HFFc6 (cell line): ENCODE measurements at regions not wholly inside any gene's neighbourhood (a gene's known extent, or its start where the extent isn't known, plus 50 kb on each side); places are given as distances from the start of the nearest gene placed in this dataset.

Experiments
- DNase-seq: peaks from one replicate; pipeline ENCODE4 v3.0.0-alpha.2; 2018
- H3K27ac Mint-ChIP-seq: 2 replicates; pipeline ENCODE4 v1.8.0; 2020; ENCODE audit warnings: mild to moderate bottlenecking, mixed read lengths
- H3K27me3 Mint-ChIP-seq: 2 replicates; pipeline ENCODE4 v1.8.0; 2021; ENCODE audit warnings: mild to moderate bottlenecking, moderate library complexity, mixed read lengths; ENCODE audit not compliant: insufficient read depth
- H3K36me3 Mint-ChIP-seq: 2 replicates; pipeline ENCODE4 v1.8.0; 2021; ENCODE audit warnings: low read depth, mixed read lengths
- H3K4me1 Mint-ChIP-seq: 2 replicates; pipeline ENCODE4 v1.8.0; 2020; ENCODE audit warnings: low read depth, mixed read lengths
- H3K4me3 Mint-ChIP-seq: 2 replicates; pipeline ENCODE4 v1.8.0; 2020; ENCODE audit warnings: mild to moderate bottlenecking, moderate library complexity, mixed read lengths
- H3K9me3 Mint-ChIP-seq: 2 replicates; pipeline ENCODE4 v1.8.0; 2020; ENCODE audit warnings: mild to moderate bottlenecking, mixed read lengths
- TF ChIP-seq, protein P1 (sequence below): fragments of 200-600 bp; sonication (generic); IDR thresholded peaks from 2 replicates; pipeline ENCODE4 v1.5.0; 2021; ENCODE audit warnings: antibody characterized with exemption, mild to moderate bottlenecking

DNA sequence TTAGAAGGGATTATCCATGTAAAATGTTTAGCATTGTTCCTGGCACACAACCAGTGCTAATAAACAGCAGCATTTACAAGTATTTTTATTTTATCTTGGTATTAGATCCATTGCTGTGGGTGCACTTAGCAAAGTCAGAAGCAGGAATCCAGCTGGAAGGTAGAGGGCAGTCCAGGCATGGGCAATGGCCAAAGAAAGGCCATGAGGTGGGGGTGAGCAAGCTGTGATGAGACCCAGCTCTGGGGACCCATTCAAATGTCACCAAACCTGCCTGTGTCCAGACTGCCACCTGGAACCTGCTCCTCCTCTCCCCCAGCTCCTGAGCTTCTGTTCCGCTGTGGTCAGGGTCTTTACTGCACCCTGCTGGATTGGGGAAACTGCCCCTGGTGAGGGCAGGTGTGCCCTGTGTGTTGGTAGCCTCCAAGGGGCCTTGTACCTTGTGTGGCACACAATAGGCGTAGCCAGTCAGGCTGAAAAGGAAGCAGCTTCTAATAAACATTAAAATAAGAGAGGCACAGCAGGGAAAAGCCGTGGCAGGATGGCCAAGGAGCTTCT lies 118.0 kb upstream of the CRHR1 start:
- H3K9me3 Mint-ChIP-seq = no peaks in the 10 kb centered on the region

DNA sequence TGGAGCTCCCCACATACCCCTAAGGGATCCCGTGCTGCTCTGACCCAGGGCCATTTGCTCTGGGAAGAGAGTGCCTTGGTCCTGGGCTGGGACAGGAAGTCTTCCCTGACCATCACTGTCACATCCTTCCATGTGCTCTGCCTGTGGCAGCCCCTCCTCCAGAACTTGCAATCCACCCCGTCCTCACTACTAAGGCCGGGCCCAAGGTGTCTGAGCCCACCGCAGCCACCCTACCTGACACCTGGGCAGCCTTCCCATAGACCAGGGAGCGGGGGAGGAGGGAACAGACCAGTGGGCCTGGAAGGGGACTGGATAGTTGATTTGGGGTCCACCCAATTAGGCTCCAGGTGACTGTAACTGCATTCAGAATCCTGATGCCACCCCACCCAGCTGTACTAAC lies 117.5 kb upstream of the CRHR1 start:
- TF ChIP-seq, protein P1, sequence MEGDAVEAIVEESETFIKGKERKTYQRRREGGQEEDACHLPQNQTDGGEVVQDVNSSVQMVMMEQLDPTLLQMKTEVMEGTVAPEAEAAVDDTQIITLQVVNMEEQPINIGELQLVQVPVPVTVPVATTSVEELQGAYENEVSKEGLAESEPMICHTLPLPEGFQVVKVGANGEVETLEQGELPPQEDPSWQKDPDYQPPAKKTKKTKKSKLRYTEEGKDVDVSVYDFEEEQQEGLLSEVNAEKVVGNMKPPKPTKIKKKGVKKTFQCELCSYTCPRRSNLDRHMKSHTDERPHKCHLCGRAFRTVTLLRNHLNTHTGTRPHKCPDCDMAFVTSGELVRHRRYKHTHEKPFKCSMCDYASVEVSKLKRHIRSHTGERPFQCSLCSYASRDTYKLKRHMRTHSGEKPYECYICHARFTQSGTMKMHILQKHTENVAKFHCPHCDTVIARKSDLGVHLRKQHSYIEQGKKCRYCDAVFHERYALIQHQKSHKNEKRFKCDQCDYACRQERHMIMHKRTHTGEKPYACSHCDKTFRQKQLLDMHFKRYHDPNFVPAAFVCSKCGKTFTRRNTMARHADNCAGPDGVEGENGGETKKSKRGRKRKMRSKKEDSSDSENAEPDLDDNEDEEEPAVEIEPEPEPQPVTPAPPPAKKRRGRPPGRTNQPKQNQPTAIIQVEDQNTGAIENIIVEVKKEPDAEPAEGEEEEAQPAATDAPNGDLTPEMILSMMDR = no peak
- H3K4me3 Mint-ChIP-seq = no peak overlapping the region
- H3K36me3 Mint-ChIP-seq = no peaks in the 10 kb centered on the region
- H3K4me1 Mint-ChIP-seq = no peaks in the 10 kb centered on the region
- no peaks in the 10 kb centered on the region for H3K9me3 Mint-ChIP-seq
- H3K27me3 Mint-ChIP-seq = peaks cover 30% of the 10 kb centered on the region
- no peak for DNase-seq
- no peak overlapping the region for H3K27ac Mint-ChIP-seq

More for the DNA sequence above, 118.0 kb upstream of the CRHR1 start:
- Mint-ChIP-seq H3K27ac (no peak overlapping the region), H3K4me3 (no peak overlapping the region), H3K27me3 (peaks cover 33% of the 10 kb centered on the region), H3K4me1 (no peaks in the 10 kb centered on the region), H3K36me3 (no peaks in the 10 kb centered on the region)
- TF ChIP-seq, protein P1 = no peak
- DNase-seq = no peak

DNA sequence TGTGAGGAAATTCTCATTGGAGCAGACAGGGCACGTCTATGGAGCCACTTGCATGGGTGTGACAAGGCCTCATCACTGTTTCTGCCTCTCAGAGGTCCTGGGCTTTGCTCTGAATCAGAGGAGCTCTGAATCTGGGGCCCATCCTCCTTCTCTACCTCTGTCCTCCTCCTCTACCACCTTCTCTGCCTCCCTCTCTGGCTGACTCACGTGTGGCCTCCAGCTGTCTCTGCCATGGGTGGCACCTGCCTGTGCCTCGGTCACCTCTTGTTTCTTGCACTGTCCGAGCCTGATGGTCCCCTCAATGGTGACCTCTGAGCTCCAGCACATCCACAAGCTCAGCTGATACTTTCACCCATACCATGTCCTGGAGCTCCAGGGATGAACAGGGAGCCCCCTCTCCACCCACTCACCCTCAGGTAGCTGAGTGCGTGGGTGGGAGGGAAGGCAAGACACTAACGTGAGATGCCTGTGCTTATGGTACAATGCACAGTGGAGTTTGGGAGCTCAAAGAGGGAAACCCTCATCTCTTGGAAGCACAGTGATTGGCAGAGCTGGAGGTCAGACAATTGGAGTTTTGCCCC lies 116.4 kb upstream of the CRHR1 start:
- Mint-ChIP-seq H3K36me3 (no peaks in the 10 kb centered on the region), H3K27me3 (peaks cover 28% of the 10 kb centered on the region), H3K4me3 (no peak overlapping the region), H3K9me3 (no peaks in the 10 kb centered on the region), H3K4me1 (no peaks in the 10 kb centered on the region), H3K27ac (no peak overlapping the region)
- DNase-seq = no peak
- TF ChIP-seq, protein P1 = no peak

DNA sequence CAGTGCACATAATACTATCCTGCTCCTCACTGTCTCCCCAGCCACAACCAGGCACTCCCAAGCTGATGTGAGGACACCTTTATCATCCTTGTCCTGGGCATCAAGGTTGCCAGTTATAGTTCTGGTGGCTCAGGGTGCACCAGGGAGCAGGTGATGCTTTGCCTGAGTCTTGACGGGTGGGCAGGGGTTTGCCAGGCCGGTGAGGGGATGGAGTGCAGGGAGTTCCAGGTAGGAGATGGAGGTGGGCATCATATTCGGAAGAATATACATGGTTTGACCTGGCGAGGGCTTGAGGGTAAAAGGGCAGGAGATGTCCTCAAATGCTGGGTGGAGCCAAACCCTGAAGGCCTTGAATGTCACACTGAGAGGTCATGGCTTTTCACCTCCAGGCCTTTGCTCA lies 115.8 kb upstream of the CRHR1 start:
- Mint-ChIP-seq H3K9me3 (no peaks in the 10 kb centered on the region), H3K36me3 (no peaks in the 10 kb centered on the region), H3K4me1 (no peaks in the 10 kb centered on the region), H3K27me3 (peaks cover 26% of the 10 kb centered on the region), H3K4me3 (no peak overlapping the region), H3K27ac (no peak overlapping the region)
- DNase-seq = no peak
- TF ChIP-seq, protein P1 = no peak

DNA sequence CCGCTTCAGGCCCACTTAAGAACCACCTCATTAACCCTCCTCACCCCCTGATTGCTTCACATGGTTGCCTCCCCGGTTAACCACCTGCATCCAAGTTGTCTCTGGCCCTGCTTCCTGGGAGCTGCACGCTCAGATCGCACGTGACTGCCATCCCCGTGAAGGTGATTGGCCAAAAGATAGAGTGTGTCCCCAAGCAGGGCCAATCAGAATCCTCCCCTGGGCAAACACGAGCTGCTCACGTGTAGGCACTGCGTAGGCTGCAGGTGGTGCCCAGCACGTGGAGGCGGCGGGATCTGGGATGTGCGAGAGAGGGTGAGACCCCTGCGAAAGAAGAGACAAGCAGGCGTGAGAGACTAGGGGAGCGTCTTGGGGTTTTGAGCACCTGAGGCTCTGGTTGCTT lies 111.8 kb upstream of the CRHR1 start:
- Mint-ChIP-seq H3K4me3 (no peak overlapping the region), H3K9me3 (no peaks in the 10 kb centered on the region), H3K4me1 (no peaks in the 10 kb centered on the region), H3K36me3 (no peaks in the 10 kb centered on the region), H3K27me3 (peaks cover 14% of the 10 kb centered on the region), H3K27ac (no peak overlapping the region)
- TF ChIP-seq, protein P1 = no peak
- DNase-seq = no peak
